HepG2 (cell line): ENCODE measurements at regions not wholly inside any gene's neighbourhood (a gene's known extent, or its start where the extent isn't known, plus 50 kb on each side); places are given as distances from the start of the nearest gene placed in this dataset.

Experiments
- JUND ChIP-seq: sonication (generic); formaldehyde crosslinking; IDR thresholded peaks from 2 replicates; pipeline ENCODE4 v1.8.0; 2022; ENCODE audit warnings: mild to moderate bottlenecking, missing genetic modification reagents
- NCOA2 ChIP-seq: sonication (generic); formaldehyde crosslinking; IDR thresholded peaks from 2 replicates; pipeline ENCODE4 v1.8.0; 2022; ENCODE audit warnings: inconsistent platforms

DNA sequence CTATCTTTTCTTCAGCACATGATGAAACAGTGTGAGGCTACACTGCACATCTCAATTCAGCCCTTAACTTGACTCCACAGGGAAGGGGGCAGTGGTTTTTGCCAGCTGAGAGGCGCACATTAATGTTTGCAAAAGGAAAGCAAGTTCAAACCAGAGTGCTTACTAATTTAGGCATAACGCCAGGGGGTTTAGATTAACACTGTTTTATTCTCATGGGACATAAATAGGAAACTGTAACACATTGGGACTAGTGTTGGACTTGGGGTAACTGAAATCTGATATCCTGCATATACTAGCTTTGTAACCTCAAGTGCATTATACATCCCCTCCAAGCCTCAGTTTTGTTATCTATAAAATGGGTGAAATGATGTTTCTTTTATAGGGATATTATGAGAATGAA, 821.2 kb upstream of the ID2 start:
- no peak for TF ChIP-seq JUND (CRISPR knock-in tag)
- no peak for TF ChIP-seq NCOA2 (CRISPR knock-in tag)
